NCI-H1105 (cell line): ENCODE measurements at regions not wholly inside any gene's neighbourhood (a gene's known extent, or its start where the extent isn't known, plus 50 kb on each side); places are given as distances from the start of the nearest gene placed in this dataset.

Experiments used
- DNase-seq: peaks from one replicate; lab custom pipeline; 2025; lab: John Stamatoyannopoulos, UW

DNA sequence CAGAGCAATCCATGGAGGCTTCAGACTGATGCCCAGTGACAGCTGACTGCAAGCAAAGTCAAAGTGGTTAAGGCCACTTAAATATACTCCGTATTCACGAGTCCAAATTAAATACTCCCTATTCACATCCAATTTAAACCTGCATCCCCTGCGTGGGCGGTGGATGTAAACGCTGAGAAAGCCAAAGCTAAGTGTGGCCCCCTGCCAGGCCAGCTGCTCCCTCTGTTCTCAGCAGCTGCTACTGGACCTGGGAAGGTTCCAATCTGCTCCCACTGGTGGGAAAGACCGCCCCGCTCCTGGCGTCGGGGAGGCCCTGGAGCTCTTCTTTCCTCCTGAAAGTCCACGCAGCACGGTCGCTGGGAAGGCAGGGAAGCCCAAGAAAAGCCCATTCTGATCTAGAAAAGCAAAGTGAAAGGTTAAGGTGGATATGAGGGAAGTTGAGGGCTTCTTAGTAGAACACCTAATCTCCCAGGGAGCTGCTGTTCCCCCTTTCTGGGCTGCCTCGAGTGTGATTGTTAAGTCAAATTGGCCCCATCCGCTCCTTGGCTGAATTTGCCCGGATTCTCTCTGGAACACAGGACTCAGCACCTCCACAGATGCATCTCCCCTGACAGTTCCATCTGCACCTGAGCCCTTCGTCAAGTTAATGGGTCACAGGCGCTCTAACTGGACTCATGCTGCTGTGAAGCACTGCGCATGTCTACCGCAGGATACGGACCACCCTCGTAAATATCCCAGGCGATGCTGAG, 205.5 kb downstream of the USP12 start:
- DNase-seq, result peak; percentile 66

DNA sequence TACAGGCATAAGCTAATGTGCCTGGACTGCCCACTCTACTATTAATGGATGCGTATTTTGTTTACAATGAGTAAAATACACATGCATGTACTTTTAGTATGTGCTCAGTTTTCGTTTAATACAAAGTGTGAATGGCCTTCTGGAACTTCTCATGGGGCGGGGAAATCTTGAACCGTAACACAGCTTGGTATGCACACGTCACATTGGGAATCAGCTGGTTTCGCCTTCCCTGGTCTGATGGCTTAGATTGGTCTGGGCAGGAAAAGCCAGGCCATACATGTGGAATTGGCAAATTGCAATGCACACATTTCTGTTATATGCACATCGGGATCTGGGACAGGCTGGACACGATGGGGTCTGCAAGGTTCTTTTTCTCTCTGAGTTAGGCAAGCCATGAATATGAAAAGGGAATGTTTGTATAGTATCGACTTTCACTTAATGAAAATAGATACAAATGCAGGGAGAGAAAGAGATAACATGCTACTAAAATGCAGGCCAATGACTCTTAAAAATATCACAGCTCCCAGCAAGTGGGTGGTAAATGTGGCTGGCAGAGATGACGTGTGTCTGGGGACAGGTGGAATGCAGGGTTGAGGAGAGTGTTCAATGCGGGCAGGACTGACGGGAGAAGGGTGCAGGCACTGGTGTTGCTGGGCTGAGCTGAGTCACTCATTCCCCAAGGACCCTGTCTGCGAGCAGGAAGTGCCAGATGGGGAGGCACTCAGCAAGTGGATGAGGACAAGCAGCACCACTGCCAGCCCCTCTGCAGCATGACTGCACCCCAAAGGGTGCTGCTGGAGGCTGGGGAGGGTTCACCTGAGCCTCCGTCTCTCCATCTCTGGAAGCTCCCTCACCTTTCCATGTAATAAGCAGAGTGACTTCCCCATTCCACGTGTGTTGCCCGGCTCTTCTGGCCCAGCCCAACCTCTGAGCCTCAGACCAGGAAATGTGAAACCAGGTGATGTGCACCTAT, 204.0 kb upstream of the GPR12 start:
- DNase-seq, result no peak

DNA sequence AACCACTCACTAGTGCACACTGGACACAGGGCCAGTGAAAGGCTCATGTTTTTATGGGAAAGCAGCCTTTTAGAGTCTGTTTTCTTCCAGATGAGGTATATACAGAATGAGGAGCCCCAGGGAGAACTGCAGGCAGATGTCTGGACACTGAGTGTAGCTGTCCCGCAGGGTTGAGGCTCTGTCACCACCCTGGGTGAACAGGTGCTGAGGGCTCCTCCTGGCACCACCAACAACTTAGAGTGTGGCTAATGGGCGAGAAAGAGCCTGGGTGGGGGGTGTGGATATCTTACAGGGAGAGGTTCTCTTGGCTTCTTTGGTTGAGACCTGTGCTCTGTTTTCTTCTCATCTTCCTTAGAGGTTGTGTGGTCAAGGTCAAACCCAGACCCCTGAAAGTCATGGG, 202.1 kb upstream of the GPR12 start:
- no peak for DNase-seq

DNA sequence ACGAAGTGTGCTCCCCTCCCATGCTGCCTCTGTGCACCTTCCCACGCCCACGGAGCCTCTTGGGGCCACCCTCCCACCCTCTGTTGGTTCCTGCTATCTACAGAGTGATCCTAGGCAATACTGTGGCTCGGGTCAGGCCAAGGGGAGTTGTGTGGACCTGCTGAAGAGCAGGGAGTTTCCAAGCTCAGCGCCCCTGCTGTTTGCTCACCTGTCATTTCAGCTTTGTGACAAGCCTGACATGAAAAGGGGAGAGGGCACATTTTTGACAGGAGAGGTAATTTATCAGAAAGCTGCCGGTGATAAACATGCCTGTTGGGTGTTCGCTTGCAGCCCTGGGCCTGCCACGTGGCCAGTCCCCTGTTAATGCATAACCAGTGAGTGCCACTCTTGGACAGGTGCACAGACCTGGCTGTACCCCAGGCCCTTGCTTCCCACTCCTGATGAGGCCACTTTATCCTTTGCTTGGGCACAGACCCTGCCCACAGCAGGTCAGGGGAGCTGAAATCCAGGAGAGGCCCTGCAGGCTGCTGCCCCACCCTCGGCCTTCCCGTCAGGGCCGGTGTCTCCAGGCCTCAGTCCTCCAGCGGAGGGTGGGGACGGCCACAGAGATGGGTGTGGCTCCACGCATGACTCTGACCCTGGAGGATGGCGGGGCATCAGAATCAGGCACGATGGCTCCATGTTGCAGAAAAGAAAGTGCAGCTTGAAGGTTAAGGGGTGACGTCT, 201.5 kb upstream of the GPR12 start:
- DNase-seq, result peak; percentile 5

DNA sequence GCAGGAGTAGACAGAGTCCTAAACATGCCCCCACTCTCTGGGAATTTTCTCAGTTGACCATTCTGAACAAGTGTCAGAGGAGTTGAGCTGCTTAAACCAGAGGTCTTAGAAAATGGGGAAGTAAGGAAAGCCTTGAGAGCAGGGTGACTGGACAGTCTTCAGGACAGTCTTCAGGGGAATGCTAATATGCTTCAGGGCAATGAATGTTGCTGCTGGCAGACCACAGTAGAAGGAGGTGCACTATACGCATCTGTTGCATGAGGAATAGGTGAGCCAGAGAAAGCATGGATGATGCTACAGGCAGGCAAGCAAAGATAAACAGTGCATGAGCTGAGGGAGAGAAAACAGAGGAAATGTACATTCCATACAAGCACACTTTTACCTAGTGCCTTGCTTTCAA, 196.6 kb upstream of the GPR12 start:
- DNase-seq, result no peak

DNA sequence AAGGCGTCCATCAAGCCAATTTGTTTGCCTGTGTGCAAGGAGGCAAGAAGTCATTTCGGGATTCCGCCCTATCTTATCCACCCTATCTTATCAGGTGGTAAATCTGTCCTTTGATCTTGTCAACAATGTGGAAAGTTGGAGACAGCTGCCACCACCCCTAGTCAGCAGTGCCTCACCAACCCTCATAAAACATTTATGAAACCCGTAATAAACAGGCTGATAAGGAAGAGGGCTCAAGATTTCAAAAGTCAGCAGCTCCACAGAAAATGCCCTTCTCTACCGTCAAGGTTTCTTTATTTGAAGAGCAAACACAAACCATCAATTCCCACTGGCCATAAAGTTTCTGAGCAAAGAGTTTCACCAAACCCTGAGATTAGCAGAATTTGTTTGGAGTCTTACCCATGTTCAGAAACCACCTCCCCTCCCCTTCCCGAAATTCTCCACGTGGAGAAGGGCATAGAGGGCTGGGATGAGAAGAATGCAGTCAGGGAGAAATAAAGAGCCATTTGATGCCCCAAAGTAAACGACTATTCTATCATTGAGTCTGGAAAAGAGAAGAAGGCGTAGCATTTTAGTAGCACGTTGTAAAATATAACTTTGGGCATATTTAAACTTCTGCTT, 196.0 kb upstream of the GPR12 start:
- DNase-seq, result no peak

DNA sequence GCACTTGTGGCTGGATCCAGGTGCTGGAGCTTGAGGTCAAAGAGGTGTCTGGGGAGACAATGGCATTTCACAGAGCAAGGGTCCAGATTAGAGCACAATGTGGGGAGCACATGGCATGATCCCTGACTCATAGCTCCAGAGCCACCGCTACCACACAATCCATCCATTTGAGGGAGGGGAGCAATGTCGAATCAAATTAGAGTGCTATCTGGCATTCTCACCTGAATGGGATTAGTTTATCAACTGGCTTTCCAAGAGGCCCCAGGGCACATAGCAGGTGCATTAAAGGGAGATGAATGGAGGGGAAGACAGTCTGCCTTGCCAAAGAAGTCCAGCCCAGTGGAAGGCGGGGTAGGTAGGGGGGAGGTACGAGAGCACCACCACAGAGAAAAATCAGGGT, 194.4 kb upstream of the GPR12 start:
- no peak for DNase-seq

DNA sequence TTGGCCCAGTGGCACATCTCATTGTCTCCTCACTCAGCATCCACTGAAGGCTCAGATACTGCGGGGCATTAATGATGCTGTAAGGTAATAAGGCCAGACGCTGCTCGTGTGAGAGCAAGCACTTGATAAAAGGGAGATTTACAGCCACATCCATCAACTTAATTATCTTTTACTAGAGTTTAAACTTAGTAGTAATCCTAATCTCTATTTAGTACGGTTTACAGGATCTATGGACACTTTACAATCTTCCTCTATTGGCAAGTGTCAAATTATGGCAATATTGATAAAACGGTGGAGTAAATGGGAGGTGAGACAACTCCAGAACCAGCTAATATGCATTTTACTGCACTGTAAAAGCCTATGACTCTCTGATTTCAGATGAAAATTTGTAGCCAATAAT, 192.7 kb upstream of the GPR12 start:
- DNase-seq, result no peak

DNA sequence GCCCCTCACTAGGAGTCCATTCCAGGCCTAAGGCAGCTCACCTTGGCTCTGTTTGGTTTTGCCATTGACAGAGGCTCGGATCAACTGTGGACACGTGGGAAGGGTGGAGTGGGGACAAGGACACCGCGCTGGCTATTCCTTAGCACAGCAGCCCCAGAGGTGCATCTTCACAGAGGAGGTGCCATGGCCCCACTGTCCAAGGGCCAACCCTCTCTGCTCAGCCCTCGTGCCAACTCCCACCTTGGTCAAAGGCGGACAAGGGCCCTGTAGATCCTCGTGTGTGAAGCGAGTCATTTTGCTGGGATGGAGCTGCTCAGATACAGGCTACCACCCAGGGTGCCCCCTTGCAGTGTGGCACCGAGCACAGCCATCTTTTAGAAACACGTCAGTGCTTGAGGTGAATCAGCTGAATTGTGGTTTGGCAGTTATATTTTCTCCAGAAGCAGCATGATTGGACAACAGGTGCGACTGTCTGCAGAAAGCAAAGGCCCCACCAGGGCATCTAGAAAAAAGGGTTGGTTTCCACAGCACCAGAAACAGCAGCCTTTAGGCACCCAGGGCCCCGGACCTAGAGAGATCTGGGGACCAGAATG, 192.1 kb upstream of the GPR12 start:
- no peak for DNase-seq

DNA sequence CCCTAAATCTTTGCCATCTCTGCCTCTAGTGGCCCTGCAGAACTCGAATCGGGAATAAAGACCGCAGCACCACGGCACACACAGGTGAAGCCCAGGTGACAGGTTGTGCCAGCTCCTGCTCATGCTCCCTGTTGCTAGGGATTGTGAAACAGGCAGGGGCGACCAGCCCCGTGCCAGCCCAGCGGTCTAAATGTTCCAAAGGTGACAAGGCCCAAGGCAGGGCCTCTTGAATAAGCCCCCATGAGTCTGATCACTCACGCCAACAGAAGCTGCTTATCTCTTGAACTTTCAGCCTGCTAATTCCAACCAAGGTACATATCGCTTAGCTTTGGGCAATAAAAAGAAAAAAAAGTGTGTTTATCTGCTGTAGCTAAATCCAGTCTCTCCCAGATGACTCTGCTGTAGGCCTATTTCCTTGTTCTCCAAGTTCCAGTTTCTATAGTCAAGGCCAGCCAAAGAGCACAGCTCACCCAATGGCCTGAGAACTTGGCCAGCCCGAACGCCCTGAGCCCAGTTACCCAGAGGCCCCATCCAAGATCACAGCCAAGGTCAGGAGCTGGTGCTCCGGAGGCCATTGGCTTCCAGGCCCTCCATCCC, 191.1 kb upstream of the GPR12 start:
- no peak for DNase-seq

DNA sequence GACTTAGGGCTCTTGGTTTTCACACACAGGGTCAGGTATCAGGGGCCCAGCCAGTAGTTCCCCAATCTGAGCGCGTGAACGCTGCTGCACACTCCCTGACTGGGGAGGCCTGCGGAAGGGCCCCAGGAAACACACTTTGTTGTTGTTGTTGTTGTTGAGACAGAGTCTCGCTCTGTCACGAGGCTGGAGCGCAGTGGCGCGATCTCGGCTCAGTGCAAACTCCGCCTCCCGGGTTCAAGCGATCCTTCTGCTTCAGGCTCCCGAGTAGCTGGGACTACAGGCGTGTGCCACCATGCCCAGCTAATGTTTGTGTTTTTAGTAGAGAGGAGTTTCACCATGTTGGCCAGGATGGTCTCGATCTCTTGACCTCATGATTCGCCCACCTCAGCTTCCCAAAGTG, 190.4 kb upstream of the GPR12 start:
- DNase-seq, result no peak

DNA sequence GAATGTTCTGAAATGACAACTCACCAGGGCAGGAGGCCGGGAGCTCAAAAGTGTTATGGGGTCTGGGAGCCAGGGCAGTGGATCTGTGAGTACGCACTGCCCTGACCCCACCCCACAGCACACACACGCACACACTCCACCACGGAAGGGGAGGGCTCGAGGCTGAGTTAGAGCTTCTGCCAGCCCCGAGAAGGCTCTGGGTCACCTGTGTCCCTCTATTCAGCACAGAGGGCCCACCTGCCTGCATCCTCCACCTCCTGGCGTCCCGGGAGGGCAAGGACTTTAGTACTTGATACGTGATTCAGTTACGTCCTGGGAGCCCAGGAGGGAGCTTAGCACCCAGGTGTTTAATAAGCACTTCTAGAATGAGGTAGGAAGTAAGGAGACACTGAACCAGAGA, 190.0 kb upstream of the GPR12 start:
- DNase-seq, result no peak

DNA sequence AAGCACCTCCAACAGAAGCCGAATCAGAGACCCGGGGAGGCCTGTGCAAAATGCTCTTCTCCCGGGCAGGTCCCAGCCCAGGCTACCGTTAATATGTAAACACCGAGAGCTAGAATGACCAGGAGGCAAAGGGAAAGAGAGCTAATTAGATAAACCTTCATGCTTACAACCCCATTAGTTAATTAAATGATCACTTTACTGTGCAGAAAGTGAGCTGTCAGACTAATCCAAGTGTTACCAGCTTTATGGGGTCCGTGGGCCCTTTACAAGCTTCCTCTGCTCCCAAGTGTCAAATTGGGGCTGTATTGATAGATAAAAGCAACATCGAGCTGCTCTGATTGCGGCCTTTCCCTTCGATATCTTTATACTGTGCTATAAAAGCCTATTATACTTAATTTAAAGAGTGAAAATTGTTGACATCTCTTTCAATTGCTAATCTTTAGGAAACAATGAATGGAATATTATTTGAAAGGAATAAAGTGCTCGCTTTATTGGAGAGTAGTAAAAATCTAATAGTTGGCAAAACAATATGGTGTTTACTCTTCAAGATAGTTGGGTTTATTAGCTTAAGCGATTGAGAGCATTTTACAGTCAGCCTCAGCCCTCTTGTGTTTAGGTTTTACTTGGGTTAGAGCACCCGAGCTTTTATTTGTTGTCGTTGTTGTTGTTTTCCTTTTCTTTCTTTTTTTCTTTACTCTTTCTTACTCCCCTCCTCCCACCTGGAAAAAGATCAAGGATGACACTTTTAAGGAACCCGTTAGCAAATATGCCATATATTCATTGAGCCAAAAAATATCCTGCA, 189.3 kb upstream of the GPR12 start:
- no peak for DNase-seq

DNA sequence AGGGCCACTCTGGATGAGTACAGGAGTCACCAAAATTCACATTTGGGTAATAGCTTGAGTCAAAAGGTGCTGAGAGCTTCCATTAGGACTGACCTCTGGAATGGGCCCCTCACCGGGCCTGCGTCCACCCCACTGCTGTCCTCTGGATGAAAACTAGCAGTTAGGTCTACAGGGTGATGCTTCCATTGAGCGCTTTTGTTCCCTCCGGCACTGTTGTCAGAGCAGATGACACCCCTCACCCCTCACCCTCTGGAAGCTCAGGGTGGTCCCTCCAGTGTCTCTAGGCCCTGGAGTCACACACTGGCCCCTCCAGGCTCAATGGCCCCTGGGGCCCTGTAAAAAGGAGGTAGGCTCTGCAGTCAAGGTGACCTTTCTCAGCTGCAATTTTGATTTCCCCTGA, 187.8 kb upstream of the GPR12 start:
- DNase-seq, result no peak

DNA sequence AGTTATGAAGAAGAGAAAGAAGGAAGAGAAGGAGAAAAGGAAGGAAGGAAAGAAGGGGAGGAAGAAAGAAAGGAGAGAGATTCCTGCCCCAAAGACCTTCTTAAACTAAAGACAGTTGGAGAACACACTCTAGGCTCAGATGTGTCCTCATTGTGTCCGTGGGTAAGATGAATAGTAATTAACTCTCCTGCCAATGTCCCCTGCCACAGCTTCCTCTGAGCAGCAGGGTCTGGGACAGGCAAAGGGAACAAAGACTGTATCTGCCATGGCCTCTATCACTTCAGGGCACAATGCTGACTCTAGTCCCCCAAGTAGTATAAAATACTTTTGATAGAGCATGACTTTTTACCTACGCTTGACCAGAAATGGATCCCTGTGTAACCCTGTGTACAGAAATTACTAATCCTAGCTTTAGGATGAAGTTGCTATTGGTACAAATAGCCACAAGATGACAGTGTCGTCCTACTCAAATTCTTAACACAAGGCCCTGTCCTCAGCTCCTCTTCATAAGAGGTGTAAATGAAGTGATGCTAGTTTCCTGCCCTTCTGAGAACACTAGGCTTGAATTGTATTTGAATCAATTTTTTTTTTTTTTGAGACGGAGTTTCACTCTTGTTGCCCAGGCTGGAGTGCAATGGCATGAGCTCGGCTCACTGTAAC, 186.2 kb upstream of the GPR12 start:
- DNase-seq, result peak; percentile 9

DNA sequence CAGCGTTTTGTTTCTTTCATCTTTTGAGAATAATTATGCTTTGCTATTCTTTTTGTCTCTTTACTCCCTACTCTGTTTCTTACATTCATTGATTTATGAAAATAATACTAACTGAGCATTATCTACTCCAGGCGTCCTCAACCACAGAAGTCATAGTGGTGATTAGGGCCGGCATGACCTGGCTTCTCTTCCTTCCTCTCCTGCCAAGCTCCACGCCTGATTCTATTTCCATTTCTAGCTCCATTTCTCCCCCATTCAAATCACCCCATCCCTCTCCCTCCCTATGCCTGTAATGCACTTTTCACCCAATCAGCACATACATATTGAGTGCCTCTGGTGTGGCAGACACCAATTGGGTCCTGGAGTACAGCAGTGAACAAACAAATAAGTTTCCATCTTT, 183.2 kb upstream of the GPR12 start:
- DNase-seq, result no peak

DNA sequence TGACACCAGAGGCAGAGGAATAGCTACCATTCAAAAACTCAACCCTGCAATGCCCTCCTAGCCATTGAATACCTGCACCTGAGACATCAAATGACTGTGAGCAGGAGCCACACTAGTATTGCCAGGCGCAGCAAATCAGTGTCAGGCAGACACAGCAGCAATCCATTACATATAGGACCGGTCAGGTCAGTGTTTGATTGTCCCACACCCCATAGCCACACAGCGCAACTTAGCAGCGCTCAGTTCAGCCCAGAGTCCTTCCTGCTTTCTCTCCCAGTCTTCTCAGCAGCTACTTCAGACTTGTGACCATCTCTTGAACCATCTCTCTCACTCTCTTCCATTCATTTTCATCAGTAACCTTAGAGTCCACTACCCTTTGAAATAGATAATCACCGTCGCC, 181.6 kb upstream of the GPR12 start:
- DNase-seq, result no peak

DNA sequence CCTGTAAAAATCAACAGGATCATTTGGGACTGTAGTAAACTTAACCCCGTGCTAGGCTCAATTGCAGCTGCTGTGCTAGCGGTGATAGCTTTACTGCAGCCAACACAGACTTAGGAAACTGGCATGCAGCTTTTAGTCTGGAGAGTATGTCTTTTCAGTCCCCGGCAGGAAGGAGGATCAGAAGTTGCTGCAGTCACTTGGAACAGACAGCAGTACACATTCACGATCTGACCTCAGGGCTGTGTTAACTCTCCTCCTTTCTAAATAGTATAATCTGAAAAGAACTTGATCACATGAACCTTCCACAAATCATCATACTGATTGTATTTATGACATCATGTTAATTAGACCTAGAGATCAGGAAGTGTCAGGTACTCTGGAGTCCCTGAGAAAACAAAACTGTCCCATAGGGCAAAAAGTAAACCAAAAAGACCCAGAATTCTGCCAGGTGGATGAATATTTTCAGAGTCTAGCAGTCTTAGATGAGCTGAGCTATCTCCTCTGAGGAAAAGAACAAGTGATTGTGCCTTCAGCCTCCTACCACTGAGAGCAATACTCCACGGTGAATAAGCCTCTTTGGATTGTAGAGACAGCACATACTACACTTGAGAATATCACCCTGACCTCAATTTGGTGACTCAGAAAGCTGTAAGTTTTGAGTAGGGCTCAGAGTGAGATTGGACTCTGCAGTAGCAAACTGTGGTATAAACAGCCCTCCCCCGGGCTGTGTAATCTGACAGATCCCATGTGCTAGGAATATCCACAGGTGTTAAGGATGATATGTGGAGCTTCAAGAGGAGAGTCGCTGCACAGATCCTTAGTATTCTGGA, 181.0 kb upstream of the GPR12 start:
- DNase-seq, result no peak

DNA sequence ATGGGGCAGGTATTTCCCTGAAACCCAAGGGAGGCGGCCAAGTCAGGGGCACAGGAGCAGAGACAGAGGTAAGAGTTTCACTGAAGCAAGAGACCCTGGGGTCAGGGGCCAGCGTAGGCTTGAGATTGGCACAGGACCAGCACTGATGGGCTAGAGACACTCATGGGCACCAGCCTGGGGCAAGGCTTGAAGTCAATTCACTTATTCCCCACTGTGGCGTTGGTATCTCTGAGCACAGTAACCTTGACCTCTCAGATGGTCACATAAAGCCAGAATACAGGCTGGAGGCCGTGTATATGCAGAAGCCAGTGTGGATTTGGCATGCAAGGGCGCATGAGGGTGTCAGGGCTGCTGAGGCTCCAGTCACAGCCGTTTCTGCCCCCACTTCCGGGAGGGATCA, 173.5 kb upstream of the GPR12 start:
- DNase-seq, result no peak
